SK-N-SH (cell line): ENCODE measurements at regions not wholly inside any gene's neighbourhood (a gene's known extent, or its start where the extent isn't known, plus 50 kb on each side); places are given as distances from the start of the nearest gene placed in this dataset.

Experiments used
- CTCF ChIA-PET: fragments of 300-600, 350-600 bp; formaldehyde crosslinking; extraction: SDS; loops from one replicate; lab custom pipeline; 2021; lab: Yijun Ruan, JAX
- POLR2A ChIA-PET: fragments of 350-600 bp; sonication (Branson Sonifier 250); formaldehyde crosslinking; extraction: SDS; loops from one replicate; lab custom pipeline; 2020; ENCODE audit warnings: antibody characterized with exemption, inconsistent platforms; lab: Yijun Ruan, JAX
- DNase-seq: peaks from one replicate; pipeline ENCODE4 v3.0.0; 2012
- H2AFZ ChIP-seq: fragments of 200-600 bp; sonication (generic); 2 replicates; pipeline ENCODE4 v1.8.1; 2016; ENCODE audit warnings: antibody characterized with exemption, mild to moderate bottlenecking, low read depth
- H3F3A ChIP-seq: fragments of 200-600 bp; sonication (generic); replicated peaks from 2 replicates; pipeline ENCODE3; 2016; ENCODE audit warnings: antibody characterized with exemption, mild to moderate bottlenecking; ENCODE audit not compliant: insufficient read depth
- H3K27ac ChIP-seq, 2 experiments: fragments of 200-500 bp in 1 of 2; fragments of 200-600 bp in 1 of 2; sonication (Bioruptor generic) in 1 of 2; sonication (generic), shearing (Covaris generic) in 1 of 2; 2 replicates each; pipeline versions ENCODE4 v1.5.1 to v1.6.1; 2014 to 2016; ENCODE audit warnings: low read depth in 2 of 2, inconsistent platforms in 1 of 2, low read length in 1 of 2, mild to moderate bottlenecking in 1 of 2, mixed read lengths in 1 of 2
- H3K27me3 ChIP-seq: fragments of 200-600 bp; sonication (generic), shearing (Covaris generic); 2 replicates; pipeline ENCODE4 v1.6.1; 2016; ENCODE audit warnings: mixed run types; ENCODE audit not compliant: insufficient read depth
- H3K36me3 ChIP-seq, 2 experiments: fragments of 200-500 bp in 1 of 2; fragments of 200-600 bp in 1 of 2; sonication (Bioruptor generic) in 1 of 2; sonication (generic) in 1 of 2; replicated peaks in 1 of 2; 2 replicates each; pipeline versions ENCODE3 to v1.5.1; 2014 to 2016; ENCODE audit warnings: low read length in 1 of 2, mild to moderate bottlenecking in 1 of 2; ENCODE audit not compliant: insufficient read depth in 2 of 2, control insufficient read depth in 1 of 2
- H3K4me1 ChIP-seq, 2 experiments: fragments of 200-500 bp in 1 of 2; fragments of 200-600 bp in 1 of 2; sonication (Bioruptor generic) in 1 of 2; sonication (generic), shearing (Covaris generic) in 1 of 2; 2 replicates each; pipeline versions ENCODE4 v1.5.1 to v1.6.1; 2014 to 2016; ENCODE audit warnings: low read depth in 1 of 2, low read length in 1 of 2, mixed run types in 1 of 2; ENCODE audit not compliant: insufficient read depth in 2 of 2, control insufficient read depth in 1 of 2
- H3K4me2 ChIP-seq: fragments of 200-600 bp; sonication (generic), shearing (Covaris generic); 2 replicates; pipeline ENCODE4 v1.6.1; 2017; ENCODE audit warnings: mixed run types
- H3K4me3 ChIP-seq, 2 experiments: fragments of 200-500 bp in 1 of 2; fragments of 200-600 bp in 1 of 2; sonication (Bioruptor generic) in 1 of 2; sonication (generic), shearing (Covaris generic) in 1 of 2; 2 replicates each; pipeline versions ENCODE4 v1.5.1 to v1.8.1; 2014 to 2016; ENCODE audit warnings: low read depth in 2 of 2, inconsistent platforms in 1 of 2, low read length in 1 of 2, mild to moderate bottlenecking in 1 of 2, mixed read lengths in 1 of 2, moderate library complexity in 1 of 2
- H3K79me2 ChIP-seq: fragments of 200-600 bp; sonication (generic); 2 replicates; pipeline ENCODE4 v1.8.1; 2017; ENCODE audit warnings: mild to moderate bottlenecking; ENCODE audit not compliant: insufficient read depth
- H3K9ac ChIP-seq: fragments of 200-600 bp; sonication (generic); 2 replicates; pipeline ENCODE4 v1.6.1; 2017; ENCODE audit warnings: mixed run types
- H3K9me2 ChIP-seq: fragments of 200-600 bp; sonication (generic); 2 replicates; pipeline ENCODE4 v1.6.1; 2017; ENCODE audit warnings: mixed run types
- H3K9me3 ChIP-seq: fragments of 200-600 bp; sonication (generic); 2 replicates; pipeline ENCODE4 v1.6.1; 2017; ENCODE audit warnings: mixed run types, mild to moderate bottlenecking, moderate library complexity
- H4K20me1 ChIP-seq: fragments of 200-600 bp; sonication (generic); 2 replicates; pipeline ENCODE4 v1.6.1; 2017; ENCODE audit warnings: mild to moderate bottlenecking, mixed run types; ENCODE audit not compliant: insufficient read depth
- EZH2phosphoT487 ChIP-seq: fragments of 200-600 bp; sonication (generic); IDR thresholded peaks from 2 replicates; pipeline ENCODE4 v1.6.1; 2017; ENCODE audit warnings: low read depth, mixed run types, mild to moderate bottlenecking, antibody characterized with exemption, moderate library complexity, borderline replicate concordance
- NFIC ChIP-seq: IDR thresholded peaks from 2 replicates; pipeline ENCODE4 v1.4.0; 2012; ENCODE audit warnings: borderline replicate concordance
- RAD21 ChIP-seq: IDR thresholded peaks from 2 replicates; pipeline ENCODE4 v1.6.1; 2012; ENCODE audit warnings: mild to moderate bottlenecking, low read length
- RFX5 ChIP-seq: IDR thresholded peaks from 2 replicates; pipeline ENCODE4 v1.6.1; 2012; ENCODE audit warnings: mild to moderate bottlenecking, improper control_type of control experiment, low read length
- TCF12 ChIP-seq: IDR thresholded peaks from 2 replicates; pipeline ENCODE4 v1.4.0; 2012
- USF2 ChIP-seq: fragments of 150-350 bp; IDR thresholded peaks from 2 replicates; pipeline ENCODE4 v1.6.1; 2017; ENCODE audit warnings: antibody characterized with exemption, low read length, low read depth, borderline replicate concordance
- WGBS: methylation state at CpG from one replicate; pipeline ENCODE4 v1.1.6; 2017; ENCODE audit warnings: low lambda C conversion rate; 5-methylcytosine and 5-hydroxymethylcytosine counted together
- TF ChIP-seq, protein P1 (sequence below): IDR thresholded peaks from 2 replicates; pipeline ENCODE4 v1.4.0; 2012; ENCODE audit warnings: low read depth

DNA sequence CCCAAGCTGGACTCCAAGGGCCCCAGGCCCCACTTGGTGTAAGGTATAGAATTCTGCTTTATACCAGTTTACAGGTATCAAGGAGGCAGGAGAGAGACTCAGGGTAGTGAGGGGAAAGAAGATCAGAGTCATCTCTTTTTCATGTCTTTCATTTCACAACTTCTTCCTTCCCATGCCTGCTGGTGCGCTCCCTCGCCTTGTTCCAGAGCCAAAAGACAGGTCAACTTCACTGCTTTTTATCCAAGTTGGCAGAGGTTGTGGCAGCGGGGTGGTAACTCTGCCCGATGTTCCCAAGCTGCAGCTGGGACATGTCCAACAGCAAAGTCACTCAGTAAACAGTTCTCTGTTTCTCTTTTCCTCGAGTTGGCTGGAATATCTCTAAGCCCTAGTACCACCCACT, 86.3 kb upstream of the TCF12 start:
- no peaks in the 10 kb centered on the region for H3K36me3 ChIP-seq
- no peak overlapping the region; the same call in 1 of the 2 replicates for H3K4me2 ChIP-seq
- no peak overlapping the region for H3K27ac ChIP-seq
- H3K79me2 ChIP-seq: no peaks in the 10 kb centered on the region
- no peaks in the 10 kb centered on the region for H3K9me3 ChIP-seq
- H3F3A ChIP-seq: peaks cover 9% of the 10 kb centered on the region
- DNase-seq: no peak
- H4K20me1 ChIP-seq: no peaks in the 10 kb centered on the region
- ChIA-PET CTCF (interaction anchor here (1.1 to 2.0 kb wide), 2 partner anchors 10 to 341 kb away, joined by 3 to 9 read pairs; no protein-coding TSS in a partner anchor), POLR2A (no interaction called here)
- WGBS: 51% methylated on average over 5 of the region's 5 CpGs
- H3K4me3 ChIP-seq: no peak overlapping the region
- TF ChIP-seq TCF12: no peak
- 0 out of 2 replicates have a peak, but pooled peaks have one; percentile 9 for TF ChIP-seq NFIC
- peaks cover 8 to 9% of the 10 kb centered on the region in 2 experiments; a peak in 3 of 4 replicates for H3K4me1 ChIP-seq
- H3K9ac ChIP-seq: no peak overlapping the region
- peak overlapping the region; percentile 17; the same call in 1 of the 2 replicates for H2AFZ ChIP-seq
- no peaks in the 10 kb centered on the region for H3K27me3 ChIP-seq
- H3K9me2 ChIP-seq: no peaks in the 10 kb centered on the region

DNA sequence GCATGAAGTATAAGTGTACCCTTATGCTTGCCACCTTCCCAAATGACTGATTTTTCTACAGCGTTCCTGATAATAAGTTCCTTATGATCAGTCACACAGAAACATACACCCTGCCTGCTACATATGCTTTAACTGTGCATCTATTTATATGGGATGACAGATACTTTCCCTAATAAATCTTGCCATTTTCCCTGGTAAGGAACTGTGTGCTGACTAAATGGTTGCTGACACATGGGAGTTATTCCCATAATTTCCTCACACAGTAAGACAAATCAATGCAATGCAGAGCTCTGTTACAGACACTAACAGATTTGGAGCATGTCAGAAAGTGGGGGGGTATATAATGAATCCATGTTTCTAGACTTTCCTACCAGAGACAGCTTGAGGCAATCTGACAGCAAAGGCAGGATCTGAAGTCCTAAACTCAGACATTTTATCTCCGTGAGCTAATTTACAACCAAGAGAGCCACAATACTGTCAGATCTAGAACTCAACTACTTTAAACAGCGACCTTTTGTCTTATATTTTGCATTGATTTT, 86.9 kb upstream of the TCF12 start:
- H3K79me2 ChIP-seq: no peaks in the 10 kb centered on the region
- no peak overlapping the region for H3K27ac ChIP-seq
- H3K36me3 ChIP-seq: no peaks in the 10 kb centered on the region
- H4K20me1 ChIP-seq: no peaks in the 10 kb centered on the region
- no peak overlapping the region for H3K9ac ChIP-seq
- TF ChIP-seq EZH2phosphoT487: no peak
- TF ChIP-seq NFIC: no peak
- TF ChIP-seq, protein P1, sequence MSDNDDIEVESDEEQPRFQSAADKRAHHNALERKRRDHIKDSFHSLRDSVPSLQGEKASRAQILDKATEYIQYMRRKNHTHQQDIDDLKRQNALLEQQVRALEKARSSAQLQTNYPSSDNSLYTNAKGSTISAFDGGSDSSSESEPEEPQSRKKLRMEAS: no peak
- TF ChIP-seq TCF12: no peak
- no peak for TF ChIP-seq RFX5
- H3F3A ChIP-seq: peaks cover 4% of the 10 kb centered on the region
- no peak overlapping the region for H3K4me3 ChIP-seq
- 89% methylated on average over 3 of the region's 3 CpGs for WGBS
- POLR2A ChIA-PET: no interaction called here
- H2AFZ ChIP-seq: peak overlapping the region; percentile 17; the same call in 1 of the 2 replicates
- no peak for DNase-seq
- CTCF ChIA-PET: interaction anchor here (1.1 to 2.0 kb wide), 2 partner anchors 10 to 341 kb away, joined by 3 to 9 read pairs; no protein-coding TSS in a partner anchor
- no peak overlapping the region for H3K4me2 ChIP-seq
- H3K9me3 ChIP-seq: no peaks in the 10 kb centered on the region
- H3K9me2 ChIP-seq: no peaks in the 10 kb centered on the region
- peaks cover 5 to 9% of the 10 kb centered on the region in 2 experiments; a peak in 3 of 4 replicates for H3K4me1 ChIP-seq
- no peaks in the 10 kb centered on the region for H3K27me3 ChIP-seq

DNA sequence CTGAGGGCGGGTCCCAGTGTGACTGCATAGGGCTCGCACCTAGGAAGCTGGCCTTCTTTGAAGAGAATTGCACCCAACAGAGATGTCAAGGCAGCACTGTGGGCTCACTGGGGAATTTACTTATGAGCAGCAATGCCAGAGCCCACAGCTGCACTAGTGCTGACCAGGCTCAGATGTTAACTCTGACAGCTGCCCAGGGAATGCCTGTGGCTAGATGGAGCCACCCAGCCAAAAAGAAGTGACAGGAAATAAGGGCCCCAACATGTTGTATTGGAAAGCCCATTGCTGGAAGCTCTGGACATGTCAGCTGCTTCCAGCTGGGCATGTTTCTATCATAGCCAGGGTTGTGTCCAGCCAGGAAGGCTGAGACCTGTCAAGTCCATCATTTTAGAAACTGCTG, 90.9 kb upstream of the ZNF280D start:
- no peak overlapping the region for H2AFZ ChIP-seq

More for the DNA sequence above, 90.9 kb upstream of the ZNF280D start:
- TF ChIP-seq RAD21 (peak; percentile 7; the same call in 1 of the 2 replicates), USF2 (no peak)
- CTCF ChIA-PET: interaction anchor here (1.0 to 1.9 kb wide), 3 partner anchors 94 to 703 kb away, joined by 4 to 6 read pairs (median 5); partner anchors contain the start of gene TCF12
- Histone ChIP-seq H3K4me2 (no peak overlapping the region), H3K27ac (no peak overlapping the region), H3K27me3 (no peaks in the 10 kb centered on the region), H3F3A (no peaks in the 10 kb centered on the region), H3K4me3 (no peak overlapping the region), H3K9me3 (no peaks in the 10 kb centered on the region), H3K9ac (no peak overlapping the region), H3K79me2 (no peaks in the 10 kb centered on the region), H3K36me3 (no peaks in the 10 kb centered on the region), H3K9me2 (no peaks in the 10 kb centered on the region), H4K20me1 (no peaks in the 10 kb centered on the region), H3K4me1 (peaks cover 6 to 10% of the 10 kb centered on the region in 2 experiments; a peak in 2 of 4 replicates)
- POLR2A ChIA-PET: interaction anchor here (0.7 kb wide), 1 partner anchor 95 kb away, joined by 3 read pairs; no protein-coding TSS in a partner anchor
- DNase-seq: no peak
- WGBS: 95% methylated on average over 2 of the region's 2 CpGs
